HEK293 (cell line): ENCODE measurements at regions not wholly inside any gene's neighbourhood (a gene's known extent, or its start where the extent isn't known, plus 50 kb on each side); places are given as distances from the start of the nearest gene placed in this dataset.
A peak's percentile ranks its signal among the peaks of the same experiment; 100 is the strongest.

ENCODE experiments used
- CTCF ChIA-PET: fragments of 350-600 bp; formaldehyde crosslinking; extraction: SDS; loops from one replicate; lab custom pipeline; 2021; ENCODE audit warnings: antibody characterized with exemption; lab: Yijun Ruan, JAX
- POLR2A ChIA-PET: fragments of 300-600 bp; formaldehyde crosslinking; extraction: SDS; loops from one replicate; lab custom pipeline; 2020; ENCODE audit warnings: antibody characterized with exemption, inconsistent platforms; lab: Yijun Ruan, JAX
- H3K27ac ChIP-seq: fragments of 200-500 bp; sonication (Bioruptor generic); 2 replicates; pipeline ENCODE4 v1.5.1; 2014; ENCODE audit warnings: low read depth, low read length, control low read depth, inconsistent platforms; ENCODE audit errors: extremely low read depth
- H3K36me3 ChIP-seq, 2 experiments: fragments of 200-500 bp in 1 of 2; sonication (Bioruptor generic) in 1 of 2; 1 replicate in 1 of 2; 2 replicates in 1 of 2; pipeline ENCODE4 v1.5.1; 2014 to 2017; ENCODE audit warnings: inconsistent platforms in 2 of 2, low read length in 2 of 2; ENCODE audit not compliant: control insufficient read depth in 2 of 2, insufficient read depth in 1 of 2
- H3K4me1 ChIP-seq: fragments of 200-500 bp; sonication (Bioruptor generic); 2 replicates; pipeline ENCODE4 v1.5.1; 2014; ENCODE audit warnings: mild to moderate bottlenecking, low read length, inconsistent platforms; ENCODE audit not compliant: control insufficient read depth, insufficient read depth
- H3K4me3 ChIP-seq: 2 replicates; pipeline ENCODE4 v1.5.1; 2011; ENCODE audit warnings: low read depth, mild to moderate bottlenecking, control low read depth, low read length, moderate library complexity
- H3K9me3 ChIP-seq: fragments of 200-500 bp; sonication (Bioruptor generic); 2 replicates; pipeline ENCODE4 v1.5.1; 2014; ENCODE audit warnings: low read depth, low read length, inconsistent platforms; ENCODE audit not compliant: control insufficient read depth, insufficient read depth
- CTCF ChIP-seq: fragments of 450-650 bp; formaldehyde crosslinking; IDR thresholded peaks from 2 replicates; pipeline ENCODE4 v1.5.1; 2016; ENCODE audit warnings: missing biosample characterization, missing genetic modification characterization
- GLIS1 ChIP-seq: fragments of 450-650 bp; formaldehyde crosslinking; IDR thresholded peaks from 2 replicates; pipeline ENCODE4 v1.5.1; 2016; ENCODE audit warnings: missing biosample characterization, missing genetic modification characterization
- MYNN ChIP-seq: fragments of 450-650 bp; formaldehyde crosslinking; IDR thresholded peaks from 2 replicates; pipeline ENCODE4 v1.5.1; 2016; ENCODE audit warnings: missing biosample characterization, missing genetic modification characterization, borderline replicate concordance
- PRDM1 ChIP-seq: fragments of 450-650 bp; formaldehyde crosslinking; IDR thresholded peaks from 2 replicates; pipeline ENCODE4; 2016; ENCODE audit warnings: missing biosample characterization, missing genetic modification characterization
- REPIN1 ChIP-seq: fragments of 450-650 bp; formaldehyde crosslinking; IDR thresholded peaks from 2 replicates; pipeline ENCODE4 v1.5.1; 2017; ENCODE audit warnings: missing biosample characterization, missing genetic modification characterization, low read depth
- TCF7L2 ChIP-seq: IDR thresholded peaks from 2 replicates; pipeline ENCODE4 v1.6.1; 2011; ENCODE audit warnings: low read depth, mild to moderate bottlenecking, inconsistent platforms, low read length, moderate library complexity, borderline replicate concordance
- ZBTB21 ChIP-seq: fragments of 450-650 bp; formaldehyde crosslinking; IDR thresholded peaks from 2 replicates; pipeline ENCODE4 v1.5.1; 2017; ENCODE audit warnings: missing biosample characterization, missing genetic modification characterization
- ZFP69B ChIP-seq: fragments of 450-650 bp; formaldehyde crosslinking; IDR thresholded peaks from 2 replicates; pipeline ENCODE4 v1.5.1; 2016; ENCODE audit warnings: missing biosample characterization, missing genetic modification characterization
- ZNF248 ChIP-seq: fragments of 450-650 bp; formaldehyde crosslinking; IDR thresholded peaks from 2 replicates; pipeline ENCODE4 v1.5.1; 2017; ENCODE audit warnings: missing biosample characterization, missing genetic modification characterization
- ZNF404 ChIP-seq: fragments of 450-650 bp; formaldehyde crosslinking; IDR thresholded peaks from 2 replicates; pipeline ENCODE4 v1.5.1; 2017; ENCODE audit warnings: missing biosample characterization, missing genetic modification characterization
- ZNF558 ChIP-seq: fragments of 450-650 bp; formaldehyde crosslinking; IDR thresholded peaks from 2 replicates; pipeline ENCODE4 v1.5.1; 2016; ENCODE audit warnings: missing biosample characterization, missing genetic modification characterization
- ZNF571 ChIP-seq: fragments of 450-650 bp; formaldehyde crosslinking; IDR thresholded peaks from 2 replicates; pipeline ENCODE4 v1.5.0; 2017; ENCODE audit warnings: missing biosample characterization, missing genetic modification characterization
- ZNF621 ChIP-seq: fragments of 450-650 bp; formaldehyde crosslinking; IDR thresholded peaks from 2 replicates; pipeline ENCODE4 v1.5.1; 2017; ENCODE audit warnings: missing biosample characterization, missing genetic modification characterization
- ZNF677 ChIP-seq: fragments of 450-650 bp; IDR thresholded peaks from 2 replicates; pipeline ENCODE4 v1.5.0; 2018; ENCODE audit warnings: missing biosample characterization, mild to moderate bottlenecking, missing genetic modification characterization, moderate library complexity
- ZNF707 ChIP-seq: fragments of 450-650 bp; formaldehyde crosslinking; IDR thresholded peaks from 2 replicates; pipeline ENCODE4 v1.5.1; 2016; ENCODE audit warnings: missing biosample characterization, missing genetic modification characterization
- ZNF843 ChIP-seq: fragments of 450-650 bp; formaldehyde crosslinking; IDR thresholded peaks from 2 replicates; pipeline ENCODE4 v1.5.1; 2016; ENCODE audit warnings: missing biosample characterization, missing genetic modification characterization
- ZSCAN23 ChIP-seq: fragments of 450-650 bp; formaldehyde crosslinking; IDR thresholded peaks from 2 replicates; pipeline ENCODE4 v1.5.1; 2016; ENCODE audit warnings: missing biosample characterization, missing genetic modification characterization
- TF ChIP-seq, protein P1 (sequence below): fragments of 450-650 bp; formaldehyde crosslinking; IDR thresholded peaks from 2 replicates; pipeline ENCODE4 v1.5.1; 2017; ENCODE audit warnings: missing biosample characterization, mild to moderate bottlenecking, missing genetic modification characterization, moderate library complexity
- TF ChIP-seq, protein P2 (sequence below): fragments of 450-650 bp; formaldehyde crosslinking; IDR thresholded peaks from 2 replicates; pipeline ENCODE4 v1.5.1; 2017; ENCODE audit warnings: missing biosample characterization, missing genetic modification characterization

GRCh38 chr1:79133774-79134364 lies 127.3 kb upstream of the ADGRL4 start:
- no peaks in the 10 kb centered on the region for H3K36me3 ChIP-seq
- TF ChIP-seq GLIS1 (0 out of 2 replicates have a peak, but pooled peaks have one; percentile 20), ZBTB21 (tag by site-specific recombination) (no peak)
- H3K4me1 ChIP-seq = no peaks in the 10 kb centered on the region
- POLR2A ChIA-PET = no interaction called here
- H3K27ac ChIP-seq = no peak overlapping the region
- no peaks in the 10 kb centered on the region for H3K9me3 ChIP-seq
- CTCF ChIA-PET = no interaction called here
- no peak overlapping the region for H3K4me3 ChIP-seq

DNA sequence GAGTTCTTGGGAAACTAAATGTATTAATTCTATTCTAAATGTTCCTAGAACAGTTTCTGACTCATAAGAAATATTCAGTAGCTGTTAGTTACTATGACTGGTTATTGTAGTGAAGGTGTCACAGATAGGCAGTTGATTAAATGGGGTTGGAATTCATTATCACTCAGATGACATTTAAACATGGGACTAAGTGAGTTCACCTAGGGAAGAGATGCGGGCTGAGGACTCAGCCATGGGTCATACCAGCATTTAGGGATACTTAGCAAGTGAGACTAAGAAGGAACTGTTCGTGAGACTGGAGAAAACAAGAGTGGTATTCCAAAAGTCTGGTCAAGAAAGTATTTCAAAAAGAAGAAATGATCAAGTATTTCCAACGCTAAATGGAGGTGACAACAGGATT lies 125.1 kb upstream of the ADGRL4 start:
- Histone ChIP-seq H3K27ac (no peak overlapping the region), H3K9me3 (no peaks in the 10 kb centered on the region), H3K36me3 (no peaks in the 10 kb centered on the region), H3K4me3 (no peak overlapping the region), H3K4me1 (no peaks in the 10 kb centered on the region)
- ChIA-PET POLR2A (interaction anchor here (0.6 kb wide), 1 partner anchor 31 kb away, joined by 5 read pairs; no protein-coding TSS in a partner anchor), CTCF (no interaction called here)
- TF ChIP-seq, protein P1, sequence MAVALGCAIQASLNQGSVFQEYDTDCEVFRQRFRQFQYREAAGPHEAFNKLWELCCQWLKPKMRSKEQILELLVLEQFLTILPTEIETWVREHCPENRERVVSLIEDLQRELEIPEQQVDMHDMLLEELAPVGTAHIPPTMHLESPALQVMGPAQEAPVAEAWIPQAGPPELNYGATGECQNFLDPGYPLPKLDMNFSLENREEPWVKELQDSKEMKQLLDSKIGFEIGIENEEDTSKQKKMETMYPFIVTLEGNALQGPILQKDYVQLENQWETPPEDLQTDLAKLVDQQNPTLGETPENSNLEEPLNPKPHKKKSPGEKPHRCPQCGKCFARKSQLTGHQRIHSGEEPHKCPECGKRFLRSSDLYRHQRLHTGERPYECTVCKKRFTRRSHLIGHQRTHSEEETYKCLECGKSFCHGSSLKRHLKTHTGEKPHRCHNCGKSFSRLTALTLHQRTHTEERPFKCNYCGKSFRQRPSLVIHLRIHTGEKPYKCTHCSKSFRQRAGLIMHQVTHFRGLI (tag by site-specific recombination) = no peak
- TF ChIP-seq ZSCAN23 (tag by site-specific recombination) = no peak
- TF ChIP-seq ZNF404 (tag by site-specific recombination) = no peak
- no peak for TF ChIP-seq ZNF571 (tag by site-specific recombination)
- no peak for TF ChIP-seq ZNF558 (tag by site-specific recombination)

GRCh38 chr1:79129914-79130313 lies 123.4 kb upstream of the ADGRL4 start:
- Histone ChIP-seq H3K4me3 (no peak overlapping the region), H3K27ac (no peak overlapping the region), H3K9me3 (no peaks in the 10 kb centered on the region), H3K4me1 (no peaks in the 10 kb centered on the region)
- POLR2A ChIA-PET = no interaction called here
- TF ChIP-seq ZNF677 (tag by site-specific recombination) = no peak
- TF ChIP-seq REPIN1 (tag by site-specific recombination) = no peak
- TF ChIP-seq ZNF707 (tag by site-specific recombination) = no peak
- no peak for TF ChIP-seq CTCF
- no peak for TF ChIP-seq ZFP69B (tag by site-specific recombination)
- no peak for TF ChIP-seq MYNN (tag by site-specific recombination)
- TF ChIP-seq GLIS1 = no peak
- no peak for TF ChIP-seq ZNF248 (tag by site-specific recombination)
- no peak for TF ChIP-seq ZNF621 (tag by site-specific recombination)
- no peak for TF ChIP-seq TCF7L2
- TF ChIP-seq, protein P2, sequence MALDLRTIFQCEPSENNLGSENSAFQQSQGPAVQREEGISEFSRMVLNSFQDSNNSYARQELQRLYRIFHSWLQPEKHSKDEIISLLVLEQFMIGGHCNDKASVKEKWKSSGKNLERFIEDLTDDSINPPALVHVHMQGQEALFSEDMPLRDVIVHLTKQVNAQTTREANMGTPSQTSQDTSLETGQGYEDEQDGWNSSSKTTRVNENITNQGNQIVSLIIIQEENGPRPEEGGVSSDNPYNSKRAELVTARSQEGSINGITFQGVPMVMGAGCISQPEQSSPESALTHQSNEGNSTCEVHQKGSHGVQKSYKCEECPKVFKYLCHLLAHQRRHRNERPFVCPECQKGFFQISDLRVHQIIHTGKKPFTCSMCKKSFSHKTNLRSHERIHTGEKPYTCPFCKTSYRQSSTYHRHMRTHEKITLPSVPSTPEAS (tag by site-specific recombination) = no peak
- no peak for TF ChIP-seq ZNF843
- no peak for TF ChIP-seq PRDM1 (tag by site-specific recombination)
- TF ChIP-seq, all 188 proteins: peak for 0
- no peaks in the 10 kb centered on the region for H3K36me3 ChIP-seq
- CTCF ChIA-PET = no interaction called here
